T-helper 2 cell treated with Interferon-gamma antibody and Interleukin-4, amounts not matched to agents 5 μg/mL and 100 μg/mL, for 36 hours (primary cell): ENCODE measurements at regions not wholly inside any gene's neighbourhood (a gene's known extent, or its start where the extent isn't known, plus 50 kb on each side); places are given as distances from the start of the nearest gene placed in this dataset.

ENCODE experiments used
- DNase-seq: peaks from one replicate; pipeline ENCODE4 v3.0.0; 2021; ENCODE audit warnings: low spot score
- H3K27ac Mint-ChIP-seq: one replicate; pipeline ENCODE4 v1.8.0; 2021; ENCODE audit warnings: mild to moderate bottlenecking, mixed read lengths
- H3K27me3 Mint-ChIP-seq: one replicate; pipeline ENCODE4 v1.8.0; 2021; ENCODE audit warnings: low read depth, mixed read lengths
- H3K36me3 Mint-ChIP-seq: one replicate; pipeline ENCODE4 v1.8.0; 2021; ENCODE audit warnings: low read depth, mixed read lengths
- H3K4me1 Mint-ChIP-seq: one replicate; pipeline ENCODE4 v1.8.0; 2021; ENCODE audit warnings: low read depth, mixed read lengths
- H3K4me3 Mint-ChIP-seq: one replicate; pipeline ENCODE4 v1.8.0; 2022; ENCODE audit warnings: mild to moderate bottlenecking, moderate library complexity, mixed read lengths
- H3K9me3 Mint-ChIP-seq: one replicate; pipeline ENCODE4 v1.8.0; 2021; ENCODE audit warnings: mixed read lengths

GRCh38 chr21:28719723-28720122, 273.0 kb downstream of the LTN1 start:
- Mint-ChIP-seq H3K27me3 (no peaks in the 10 kb centered on the region), H3K27ac (no peak overlapping the region), H3K4me1 (peaks cover 10% of the 10 kb centered on the region), H3K4me3 (no peak overlapping the region), H3K36me3 (peaks cover 3% of the 10 kb centered on the region), H3K9me3 (peaks cover 6% of the 10 kb centered on the region)
- DNase-seq = no peak

GRCh38 chr21:28714777-28715464, 277.8 kb downstream of the LTN1 start:
- H3K9me3 Mint-ChIP-seq = peaks cover 6% of the 10 kb centered on the region
- H3K36me3 Mint-ChIP-seq = peaks cover 3% of the 10 kb centered on the region
- H3K4me1 Mint-ChIP-seq = peaks cover 10% of the 10 kb centered on the region
- H3K4me3 Mint-ChIP-seq = no peak overlapping the region
- H3K27ac Mint-ChIP-seq = no peak overlapping the region
- no peaks in the 10 kb centered on the region for H3K27me3 Mint-ChIP-seq
- no peak for DNase-seq

GRCh38 chr21:28712411-28712810, 280.3 kb downstream of the LTN1 start:
- Mint-ChIP-seq H3K27me3 (no peaks in the 10 kb centered on the region), H3K4me1 (peaks cover 6% of the 10 kb centered on the region), H3K9me3 (no peaks in the 10 kb centered on the region), H3K4me3 (no peak overlapping the region), H3K27ac (no peak overlapping the region), H3K36me3 (no peaks in the 10 kb centered on the region)
- no peak for DNase-seq

- Mint-ChIP-seq H3K27me3 (no peaks in the 10 kb centered on the region), H3K4me3 (no peak overlapping the region), H3K4me1 (no peaks in the 10 kb centered on the region), H3K27ac (no peak overlapping the region), H3K36me3 (no peaks in the 10 kb centered on the region), H3K9me3 (peaks cover 18% of the 10 kb centered on the region)
- DNase-seq = no peak
Observed at GRCh38 chr21:28705616-28706015, 287.1 kb downstream of the LTN1 start.

- Mint-ChIP-seq H3K4me3 (no peak overlapping the region), H3K9me3 (peaks cover 18% of the 10 kb centered on the region), H3K4me1 (no peaks in the 10 kb centered on the region), H3K27me3 (no peaks in the 10 kb centered on the region), H3K27ac (no peak overlapping the region), H3K36me3 (no peaks in the 10 kb centered on the region)
- no peak for DNase-seq
Observed at GRCh38 chr21:28704746-28705145, 287.9 kb downstream of the LTN1 start.

GRCh38 chr21:28703861-28704260, 288.8 kb downstream of the LTN1 start:
- H3K27ac Mint-ChIP-seq = no peak overlapping the region
- peaks cover 18% of the 10 kb centered on the region for H3K9me3 Mint-ChIP-seq
- no peaks in the 10 kb centered on the region for H3K27me3 Mint-ChIP-seq
- no peaks in the 10 kb centered on the region for H3K36me3 Mint-ChIP-seq
- no peak overlapping the region for H3K4me3 Mint-ChIP-seq
- no peaks in the 10 kb centered on the region for H3K4me1 Mint-ChIP-seq
- no peak for DNase-seq

GRCh38 chr21:28699596-28700259, 292.9 kb downstream of the LTN1 start:
- Mint-ChIP-seq H3K9me3 (peaks cover 21% of the 10 kb centered on the region), H3K4me1 (no peaks in the 10 kb centered on the region), H3K27me3 (no peaks in the 10 kb centered on the region), H3K27ac (no peak overlapping the region), H3K36me3 (no peaks in the 10 kb centered on the region), H3K4me3 (no peak overlapping the region)
- DNase-seq = no peak

- Mint-ChIP-seq H3K36me3 (no peaks in the 10 kb centered on the region), H3K27me3 (no peaks in the 10 kb centered on the region), H3K4me1 (no peaks in the 10 kb centered on the region), H3K27ac (no peak overlapping the region), H3K9me3 (peaks cover 21% of the 10 kb centered on the region), H3K4me3 (no peak overlapping the region)
- DNase-seq = no peak
Observed at GRCh38 chr21:28699186-28699585, 293.5 kb downstream of the LTN1 start.

GRCh38 chr21:28696844-28697410, 295.8 kb downstream of the LTN1 start:
- no peaks in the 10 kb centered on the region for H3K36me3 Mint-ChIP-seq
- no peak overlapping the region for H3K27ac Mint-ChIP-seq
- no peaks in the 10 kb centered on the region for H3K4me1 Mint-ChIP-seq
- no peaks in the 10 kb centered on the region for H3K27me3 Mint-ChIP-seq
- H3K9me3 Mint-ChIP-seq = peaks cover 3% of the 10 kb centered on the region
- H3K4me3 Mint-ChIP-seq = no peak overlapping the region
- DNase-seq = no peak

- Mint-ChIP-seq H3K9me3 (peaks cover 3% of the 10 kb centered on the region), H3K27ac (no peak overlapping the region), H3K4me1 (no peaks in the 10 kb centered on the region), H3K27me3 (no peaks in the 10 kb centered on the region), H3K36me3 (no peaks in the 10 kb centered on the region), H3K4me3 (no peak overlapping the region)
- DNase-seq = no peak
Observed at GRCh38 chr21:28693476-28693875, 299.2 kb downstream of the LTN1 start.

- Mint-ChIP-seq H3K27me3 (no peaks in the 10 kb centered on the region), H3K4me3 (no peak overlapping the region), H3K4me1 (no peaks in the 10 kb centered on the region), H3K9me3 (no peaks in the 10 kb centered on the region), H3K27ac (no peak overlapping the region), H3K36me3 (no peaks in the 10 kb centered on the region)
- DNase-seq = no peak
Observed at GRCh38 chr21:28690196-28690595, 302.5 kb downstream of the LTN1 start.

- H3K9me3 Mint-ChIP-seq = no peaks in the 10 kb centered on the region
- DNase-seq = no peak
- no peak overlapping the region for H3K4me3 Mint-ChIP-seq
- H3K27ac Mint-ChIP-seq = no peak overlapping the region
- H3K4me1 Mint-ChIP-seq = no peaks in the 10 kb centered on the region
- H3K27me3 Mint-ChIP-seq = no peaks in the 10 kb centered on the region
- H3K36me3 Mint-ChIP-seq = no peaks in the 10 kb centered on the region
Observed at GRCh38 chr21:28688381-28688780, 304.3 kb downstream of the LTN1 start.

GRCh38 chr21:28687586-28687985, 305.1 kb downstream of the LTN1 start:
- Mint-ChIP-seq H3K36me3 (no peaks in the 10 kb centered on the region), H3K27me3 (no peaks in the 10 kb centered on the region), H3K4me3 (no peak overlapping the region), H3K4me1 (no peaks in the 10 kb centered on the region), H3K27ac (no peak overlapping the region), H3K9me3 (no peaks in the 10 kb centered on the region)
- no peak for DNase-seq

GRCh38 chr21:28683982-28684752, 308.5 kb downstream of the LTN1 start:
- no peak for DNase-seq
- no peak overlapping the region for H3K27ac Mint-ChIP-seq
- no peak overlapping the region for H3K4me3 Mint-ChIP-seq
- no peaks in the 10 kb centered on the region for H3K4me1 Mint-ChIP-seq
- H3K36me3 Mint-ChIP-seq = no peaks in the 10 kb centered on the region
- no peaks in the 10 kb centered on the region for H3K9me3 Mint-ChIP-seq
- H3K27me3 Mint-ChIP-seq = no peaks in the 10 kb centered on the region
